Body of pancreas (tissue), 4 donors: ENCODE measurements at regions not wholly inside any gene's neighbourhood (a gene's known extent, or its start where the extent isn't known, plus 50 kb on each side); places are given as distances from the start of the nearest gene placed in this dataset.

Experiments
- POLR2A ChIP-seq, 3 donors: fragments of 450-650 bp; IDR thresholded peaks; one replicate each; pipeline ENCODE4 v1.6.1; 2016; ENCODE audit warnings: antibody characterized with exemption in 3 of 3, mild to moderate bottlenecking in 2 of 3
- TF ChIP-seq, protein P1 (sequence below), 7 experiments: fragments of 450-650 bp in 4 of 7; fragments of 200-600 bp in 3 of 7; sonication (generic) in 3 of 7; IDR thresholded peaks; one replicate each; pipeline ENCODE4 v1.5.1; 2016 to 2019; ENCODE audit warnings: antibody characterized with exemption in 7 of 7

DNA sequence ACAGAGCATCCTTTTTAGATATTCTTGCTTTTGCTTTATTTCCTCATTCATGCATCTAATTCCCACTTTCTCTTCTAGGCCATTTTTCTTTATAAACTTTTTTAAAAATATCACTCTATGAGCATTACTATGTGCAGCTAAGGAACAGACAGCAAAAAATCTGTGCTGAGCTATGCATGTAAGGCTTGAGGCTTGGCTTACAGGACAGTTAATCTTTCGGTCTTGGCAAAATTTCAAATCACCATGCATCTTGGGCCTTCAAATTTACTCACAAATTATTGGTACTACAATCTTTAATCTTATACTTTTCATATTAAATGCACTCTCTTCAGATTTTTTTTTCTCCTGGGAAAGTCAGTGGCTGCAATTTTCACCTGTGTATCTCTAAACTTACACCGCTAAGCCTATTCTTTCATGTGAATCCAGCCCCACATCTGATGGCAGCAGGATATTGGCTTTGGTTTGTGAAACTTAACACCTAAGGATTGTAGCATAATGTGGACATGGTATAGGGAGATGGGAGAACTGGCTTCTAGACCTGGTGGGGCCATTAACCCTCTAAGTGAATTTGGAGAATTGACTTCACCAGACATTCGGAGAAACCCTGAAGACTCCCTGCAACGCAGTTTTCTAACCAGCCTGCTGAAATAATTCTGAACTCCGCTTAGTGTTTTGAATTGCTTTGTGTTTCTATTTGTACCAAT lies 278.3 kb downstream of the SPRY1 start:
- TF ChIP-seq, protein P1, sequence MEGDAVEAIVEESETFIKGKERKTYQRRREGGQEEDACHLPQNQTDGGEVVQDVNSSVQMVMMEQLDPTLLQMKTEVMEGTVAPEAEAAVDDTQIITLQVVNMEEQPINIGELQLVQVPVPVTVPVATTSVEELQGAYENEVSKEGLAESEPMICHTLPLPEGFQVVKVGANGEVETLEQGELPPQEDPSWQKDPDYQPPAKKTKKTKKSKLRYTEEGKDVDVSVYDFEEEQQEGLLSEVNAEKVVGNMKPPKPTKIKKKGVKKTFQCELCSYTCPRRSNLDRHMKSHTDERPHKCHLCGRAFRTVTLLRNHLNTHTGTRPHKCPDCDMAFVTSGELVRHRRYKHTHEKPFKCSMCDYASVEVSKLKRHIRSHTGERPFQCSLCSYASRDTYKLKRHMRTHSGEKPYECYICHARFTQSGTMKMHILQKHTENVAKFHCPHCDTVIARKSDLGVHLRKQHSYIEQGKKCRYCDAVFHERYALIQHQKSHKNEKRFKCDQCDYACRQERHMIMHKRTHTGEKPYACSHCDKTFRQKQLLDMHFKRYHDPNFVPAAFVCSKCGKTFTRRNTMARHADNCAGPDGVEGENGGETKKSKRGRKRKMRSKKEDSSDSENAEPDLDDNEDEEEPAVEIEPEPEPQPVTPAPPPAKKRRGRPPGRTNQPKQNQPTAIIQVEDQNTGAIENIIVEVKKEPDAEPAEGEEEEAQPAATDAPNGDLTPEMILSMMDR (IDR thresholded peaks at IDR 0.05): no peak
- TF ChIP-seq POLR2A (IDR thresholded peaks at IDR 0.05): no peak
